ENCODE measurements at regions not wholly inside any gene's neighbourhood (a gene's known extent, or its start where the extent isn't known, plus 50 kb on each side); places are given as distances from the start of the nearest gene placed in this dataset.
"Not testable (repeated sequence)": the region's sequence is repeated elsewhere in the genome, so short reads cannot be mapped to it uniquely, and the experiment has no call there.

DNA sequence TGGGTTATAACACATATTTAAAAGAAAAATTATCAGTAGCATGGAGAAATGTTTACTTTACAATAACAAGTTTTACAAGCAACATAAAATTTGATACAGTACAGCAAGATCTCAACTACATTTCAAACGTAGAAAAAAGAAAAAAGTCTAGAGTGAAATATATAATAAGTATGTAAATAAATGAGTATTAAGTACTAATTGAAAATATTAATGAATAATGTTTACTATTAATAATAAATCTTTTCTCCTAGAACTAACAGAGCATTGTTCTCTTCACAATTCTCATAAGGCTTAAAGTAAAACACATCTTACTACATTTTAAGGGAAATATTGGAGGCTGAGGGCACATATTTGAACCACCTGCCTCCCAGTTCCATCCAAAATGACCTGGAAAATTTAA lies 72.1 kb downstream of the TMEM212 start:
- Histone ChIP-seq H3K9ac (ENCODE audit: low read length) (no peak overlapping the region), H3K9me3 (replicated peaks; ENCODE audit: insufficient read depth, low read length) (no peaks in the 10 kb centered on the region), H3K27me3 (replicated peaks; ENCODE audit: insufficient read depth, low read length) (no peaks in the 10 kb centered on the region), H3K36me3 (replicated peaks; ENCODE audit: insufficient read depth, low read length) (no peaks in the 10 kb centered on the region), H3F3A (ENCODE audit: insufficient read depth, low read length) (no peaks in the 10 kb centered on the region), H3K9me2 (replicated peaks; ENCODE audit: insufficient read depth, low read length) (no peaks in the 10 kb centered on the region), H3K27ac (ENCODE audit: low read length) (no peak overlapping the region), H3K4me3 (ENCODE audit: low read length) (no peak overlapping the region), H4K20me1 (ENCODE audit: insufficient read depth, low read length) (no peaks in the 10 kb centered on the region), H3K4me1 (ENCODE audit: low read length) (peaks cover 18% of the 10 kb centered on the region), H3K79me2 (ENCODE audit: low read length) (no peaks in the 10 kb centered on the region), H3K4me2 (ENCODE audit: low read depth, low read length) (no peak overlapping the region), H2AFZ (ENCODE audit: low read length) (no peak overlapping the region)
- DNase-seq: no peak
- TF ChIP-seq EZH2 (optimal IDR thresholded peaks at IDR 0.05; ENCODE audit: low read depth, low read length): no peak
- TF ChIP-seq, protein P1, sequence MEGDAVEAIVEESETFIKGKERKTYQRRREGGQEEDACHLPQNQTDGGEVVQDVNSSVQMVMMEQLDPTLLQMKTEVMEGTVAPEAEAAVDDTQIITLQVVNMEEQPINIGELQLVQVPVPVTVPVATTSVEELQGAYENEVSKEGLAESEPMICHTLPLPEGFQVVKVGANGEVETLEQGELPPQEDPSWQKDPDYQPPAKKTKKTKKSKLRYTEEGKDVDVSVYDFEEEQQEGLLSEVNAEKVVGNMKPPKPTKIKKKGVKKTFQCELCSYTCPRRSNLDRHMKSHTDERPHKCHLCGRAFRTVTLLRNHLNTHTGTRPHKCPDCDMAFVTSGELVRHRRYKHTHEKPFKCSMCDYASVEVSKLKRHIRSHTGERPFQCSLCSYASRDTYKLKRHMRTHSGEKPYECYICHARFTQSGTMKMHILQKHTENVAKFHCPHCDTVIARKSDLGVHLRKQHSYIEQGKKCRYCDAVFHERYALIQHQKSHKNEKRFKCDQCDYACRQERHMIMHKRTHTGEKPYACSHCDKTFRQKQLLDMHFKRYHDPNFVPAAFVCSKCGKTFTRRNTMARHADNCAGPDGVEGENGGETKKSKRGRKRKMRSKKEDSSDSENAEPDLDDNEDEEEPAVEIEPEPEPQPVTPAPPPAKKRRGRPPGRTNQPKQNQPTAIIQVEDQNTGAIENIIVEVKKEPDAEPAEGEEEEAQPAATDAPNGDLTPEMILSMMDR (IDR thresholded peaks at IDR 0.05; ENCODE audit: low read length): no peak
- no peak for TF ChIP-seq EZH2phosphoT487 (IDR thresholded peaks at IDR 0.05; ENCODE audit: low read length)

DNA sequence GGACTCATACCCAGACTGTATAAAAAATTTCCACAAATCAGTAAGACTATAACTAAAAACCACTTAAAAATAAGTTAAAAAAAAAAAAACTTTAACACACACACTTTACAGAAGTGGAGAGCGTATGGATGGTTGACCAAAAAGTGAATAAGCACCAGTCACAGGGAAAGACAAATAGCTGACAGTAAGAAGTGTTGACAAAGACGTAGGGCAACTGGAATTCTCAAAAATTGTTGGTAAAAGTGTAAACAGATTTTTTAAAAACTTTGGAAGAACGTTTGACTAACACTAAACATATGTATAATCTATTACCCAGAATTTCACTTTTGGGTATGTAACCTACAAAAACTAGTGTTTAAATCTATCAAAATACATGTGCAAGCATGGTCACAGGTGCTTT lies 73.7 kb downstream of the TMEM212 start:
- H3K4me3 ChIP-seq (ENCODE audit: low read length): no peak overlapping the region
- no peak for TF ChIP-seq EZH2phosphoT487 (IDR thresholded peaks at IDR 0.05; ENCODE audit: low read length)
- TF ChIP-seq, protein P1 (IDR thresholded peaks at IDR 0.05; ENCODE audit: low read length): no peak
- no peak for TF ChIP-seq EZH2 (optimal IDR thresholded peaks at IDR 0.05; ENCODE audit: low read depth, low read length)
- no peak overlapping the region for H3K4me2 ChIP-seq (ENCODE audit: low read depth, low read length)
- no peaks in the 10 kb centered on the region for H3K27me3 ChIP-seq (replicated peaks; ENCODE audit: insufficient read depth, low read length)
- no peaks in the 10 kb centered on the region for H3K79me2 ChIP-seq (ENCODE audit: low read length)
- H3F3A ChIP-seq (ENCODE audit: insufficient read depth, low read length): no peaks in the 10 kb centered on the region
- no peaks in the 10 kb centered on the region for H3K36me3 ChIP-seq (replicated peaks; ENCODE audit: insufficient read depth, low read length)
- DNase-seq: no peak
- H3K4me1 ChIP-seq (ENCODE audit: low read length): peaks cover 18% of the 10 kb centered on the region
- H3K9me2 ChIP-seq (replicated peaks; ENCODE audit: insufficient read depth, low read length): no peaks in the 10 kb centered on the region
- H2AFZ ChIP-seq (ENCODE audit: low read length): no peak overlapping the region
- no peaks in the 10 kb centered on the region for H3K9me3 ChIP-seq (replicated peaks; ENCODE audit: insufficient read depth, low read length)
- H3K9ac ChIP-seq (ENCODE audit: low read length): no peak overlapping the region
- no peaks in the 10 kb centered on the region for H4K20me1 ChIP-seq (ENCODE audit: insufficient read depth, low read length)
- no peak overlapping the region for H3K27ac ChIP-seq (ENCODE audit: low read length)

- H3K4me1 ChIP-seq (ENCODE audit: low read length): peaks cover 18% of the 10 kb centered on the region
- H3F3A ChIP-seq (ENCODE audit: insufficient read depth, low read length); H3K9me3 ChIP-seq (replicated peaks; ENCODE audit: insufficient read depth, low read length); H3K27me3 ChIP-seq (replicated peaks; ENCODE audit: insufficient read depth, low read length); H3K9ac ChIP-seq (ENCODE audit: low read length); H3K4me2 ChIP-seq (ENCODE audit: low read depth, low read length); H4K20me1 ChIP-seq (ENCODE audit: insufficient read depth, low read length); DNase-seq; H2AFZ ChIP-seq (ENCODE audit: low read length); H3K27ac ChIP-seq (ENCODE audit: low read length); H3K36me3 ChIP-seq (replicated peaks; ENCODE audit: insufficient read depth, low read length); H3K9me2 ChIP-seq (replicated peaks; ENCODE audit: insufficient read depth, low read length); H3K79me2 ChIP-seq (ENCODE audit: low read length); H3K4me3 ChIP-seq (ENCODE audit: low read length): not testable (repeated sequence)
These were observed 79.5 kb downstream of the TMEM212 start for GRCh38 chr3:171922629-171923028.

DNA sequence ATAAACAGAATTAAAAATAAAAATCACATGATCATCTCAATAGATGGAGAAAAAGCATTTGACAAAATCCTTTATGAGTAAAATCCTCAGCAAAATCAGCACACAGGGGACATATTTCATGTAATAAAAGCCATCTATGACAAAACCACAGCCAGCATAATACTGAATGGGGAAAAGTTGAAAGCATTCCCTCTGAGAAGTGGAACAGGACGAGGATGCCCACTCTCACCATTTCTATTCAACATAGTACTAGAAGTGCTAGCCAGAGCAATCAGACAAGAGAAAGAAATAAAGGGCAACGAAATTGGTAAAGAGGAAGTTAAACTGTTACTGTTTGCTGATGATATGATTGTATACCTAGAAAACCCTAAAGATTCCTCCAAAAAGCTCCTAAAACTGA lies 80.5 kb downstream of the TMEM212 start:
- H3K4me2 ChIP-seq (ENCODE audit: low read depth, low read length); H2AFZ ChIP-seq (ENCODE audit: low read length); H3K27me3 ChIP-seq (replicated peaks; ENCODE audit: insufficient read depth, low read length); H4K20me1 ChIP-seq (ENCODE audit: insufficient read depth, low read length); DNase-seq; H3F3A ChIP-seq (ENCODE audit: insufficient read depth, low read length); H3K4me1 ChIP-seq (ENCODE audit: low read length); H3K4me3 ChIP-seq (ENCODE audit: low read length); H3K9ac ChIP-seq (ENCODE audit: low read length); H3K36me3 ChIP-seq (replicated peaks; ENCODE audit: insufficient read depth, low read length); H3K79me2 ChIP-seq (ENCODE audit: low read length); H3K27ac ChIP-seq (ENCODE audit: low read length); H3K9me3 ChIP-seq (replicated peaks; ENCODE audit: insufficient read depth, low read length); H3K9me2 ChIP-seq (replicated peaks; ENCODE audit: insufficient read depth, low read length): not testable (repeated sequence)

GRCh38 chr3:171924864-171925263 lies 81.7 kb downstream of the TMEM212 start:
- not testable (repeated sequence) for DNase-seq; H3K27ac ChIP-seq (ENCODE audit: low read length); H3K9me2 ChIP-seq (replicated peaks; ENCODE audit: insufficient read depth, low read length); H3F3A ChIP-seq (ENCODE audit: insufficient read depth, low read length); H3K4me1 ChIP-seq (ENCODE audit: low read length); H3K79me2 ChIP-seq (ENCODE audit: low read length); H3K9ac ChIP-seq (ENCODE audit: low read length); H3K9me3 ChIP-seq (replicated peaks; ENCODE audit: insufficient read depth, low read length); H4K20me1 ChIP-seq (ENCODE audit: insufficient read depth, low read length); H3K4me2 ChIP-seq (ENCODE audit: low read depth, low read length); H3K27me3 ChIP-seq (replicated peaks; ENCODE audit: insufficient read depth, low read length); H3K4me3 ChIP-seq (ENCODE audit: low read length); H3K36me3 ChIP-seq (replicated peaks; ENCODE audit: insufficient read depth, low read length); H2AFZ ChIP-seq (ENCODE audit: low read length)
